ENCODE measurements at regions not wholly inside any gene's neighbourhood (a gene's known extent, or its start where the extent isn't known, plus 50 kb on each side); places are given as distances from the start of the nearest gene placed in this dataset.
A peak's percentile ranks its signal among the peaks of the same experiment; 100 is the strongest.
"Not testable (repeated sequence)": the region's sequence is repeated elsewhere in the genome, so short reads cannot be mapped to it uniquely, and the experiment has no call there.

DNA sequence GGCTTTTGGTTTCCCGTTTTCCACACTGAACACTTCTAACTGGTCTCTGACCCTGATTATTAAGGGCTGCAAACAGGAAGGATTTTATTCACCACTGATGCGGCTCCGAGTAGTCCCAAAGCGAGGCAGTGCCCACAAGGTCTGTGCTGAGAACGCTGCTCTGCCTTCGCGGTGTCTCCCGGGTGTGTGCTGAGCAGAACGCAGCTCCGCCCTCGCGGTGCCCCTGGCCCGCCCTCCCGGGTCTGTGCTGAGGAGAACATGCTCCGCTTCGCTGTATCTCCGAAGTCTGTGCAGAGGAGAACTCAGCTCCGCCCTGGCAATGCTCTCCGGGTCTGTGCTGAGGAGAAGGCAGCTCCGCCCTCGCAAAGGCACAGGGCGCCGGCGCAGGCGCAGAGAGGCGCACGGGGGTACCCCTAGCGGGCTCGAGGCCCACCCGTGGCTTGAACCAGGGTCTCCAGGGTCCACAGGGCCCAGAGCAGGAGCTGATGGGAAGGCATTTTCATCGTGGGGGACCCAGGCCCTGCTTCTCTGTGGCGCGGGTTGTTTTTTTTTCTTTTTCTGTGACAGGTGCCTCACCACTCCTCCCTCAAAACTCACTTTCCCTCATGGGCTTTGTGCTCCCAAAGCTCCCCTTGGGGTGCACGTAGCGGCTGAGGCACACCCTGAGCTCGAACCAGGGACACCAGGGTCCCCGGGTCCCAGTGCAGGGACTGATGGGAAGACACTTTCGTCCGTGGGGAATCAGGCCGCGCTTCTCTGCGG, 167.7 kb upstream of the ZNG1F start:
- peak overlapping the region; percentile 46 for H3K4me2 ChIP-seq (ENCODE audit: low read length)
- not testable (repeated sequence) for H2AFZ ChIP-seq (ENCODE audit: low read depth, low read length); H3K36me3 Mint-ChIP-seq (ENCODE audit: low read depth, unreplicated experiment); H3K9me3 ChIP-seq (ENCODE audit: insufficient read depth, low read depth, low read length); H4K20me1 ChIP-seq (ENCODE audit: insufficient read depth, low read length); FAIRE-seq; H3K9ac ChIP-seq (ENCODE audit: low read length); H3K79me2 ChIP-seq (ENCODE audit: insufficient read depth, low read length); H3K4me1 ChIP-seq (ENCODE audit: insufficient read depth, low read length); H3K4me1 Mint-ChIP-seq (ENCODE audit: low read depth, unreplicated experiment); H3K27ac ChIP-seq (ENCODE audit: low read depth, low read length); H3K4me3 ChIP-seq (ENCODE audit: insufficient read depth, low read depth, low read length); H3K4me3 Mint-ChIP-seq (ENCODE audit: unreplicated experiment); H3K27me3 Mint-ChIP-seq (ENCODE audit: low read depth, unreplicated experiment); H3K27me3 ChIP-seq (ENCODE audit: insufficient read depth, low read length); H3K9me3 Mint-ChIP-seq (ENCODE audit: unreplicated experiment); H3K27ac Mint-ChIP-seq (ENCODE audit: unreplicated experiment); H3K36me3 ChIP-seq (ENCODE audit: insufficient read depth, low read length)
- peak; percentile 41 for DNase-seq (ENCODE audit: low read depth)

DNA sequence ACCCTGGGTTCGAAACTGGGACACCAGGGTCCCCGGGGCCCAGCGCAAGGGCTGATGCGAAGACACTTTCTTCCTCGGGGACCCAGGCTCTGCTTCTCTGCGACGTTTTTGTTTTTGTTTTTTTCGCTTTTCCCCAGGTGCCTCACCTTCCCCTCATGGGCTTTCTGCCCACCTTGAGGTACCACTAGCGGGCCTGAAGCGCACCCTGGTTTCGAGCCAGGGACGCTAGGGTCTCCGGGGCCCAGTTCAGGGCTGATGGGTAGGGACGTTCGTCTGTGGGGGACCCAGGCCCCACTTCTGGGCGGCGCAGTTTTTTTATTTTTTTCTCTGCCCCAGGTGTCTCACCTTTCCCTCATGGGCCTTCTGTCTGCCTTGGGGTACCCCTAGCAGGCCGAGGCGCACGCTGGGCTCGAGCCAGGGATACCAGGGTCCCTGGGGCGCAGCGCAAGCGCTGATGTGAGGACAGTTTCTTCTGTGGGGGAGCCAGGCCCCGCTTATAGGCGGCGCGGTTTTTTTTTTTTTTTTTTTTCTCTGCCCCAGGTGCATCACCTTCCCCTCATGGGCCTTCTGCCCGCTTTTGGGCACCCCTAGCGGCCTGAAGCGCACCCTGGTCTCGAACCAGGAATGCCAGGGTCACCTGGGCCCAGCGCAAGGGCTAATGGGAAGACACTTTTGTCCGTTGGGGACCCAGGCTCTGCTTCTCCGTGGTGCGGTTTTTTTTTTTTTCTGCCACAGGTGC, 166.8 kb upstream of the ZNG1F start:
- H3K36me3 Mint-ChIP-seq (ENCODE audit: low read depth, unreplicated experiment); H3K9me3 Mint-ChIP-seq (ENCODE audit: unreplicated experiment); H3K4me1 ChIP-seq (ENCODE audit: insufficient read depth, low read length); H3K27ac Mint-ChIP-seq (ENCODE audit: unreplicated experiment); H3K4me3 ChIP-seq (ENCODE audit: insufficient read depth, low read depth, low read length); H3K27me3 ChIP-seq (ENCODE audit: insufficient read depth, low read length); H3K4me2 ChIP-seq (ENCODE audit: low read length); FAIRE-seq; H3K4me3 Mint-ChIP-seq (ENCODE audit: unreplicated experiment); H3K9ac ChIP-seq (ENCODE audit: low read length); H2AFZ ChIP-seq (ENCODE audit: low read depth, low read length); H3K27ac ChIP-seq (ENCODE audit: low read depth, low read length); H3K4me1 Mint-ChIP-seq (ENCODE audit: low read depth, unreplicated experiment); DNase-seq (ENCODE audit: low read depth); H3K27me3 Mint-ChIP-seq (ENCODE audit: low read depth, unreplicated experiment); H3K36me3 ChIP-seq (ENCODE audit: insufficient read depth, low read length); H3K9me3 ChIP-seq (ENCODE audit: insufficient read depth, low read depth, low read length); H4K20me1 ChIP-seq (ENCODE audit: insufficient read depth, low read length); H3K79me2 ChIP-seq (ENCODE audit: insufficient read depth, low read length): not testable (repeated sequence)

DNA sequence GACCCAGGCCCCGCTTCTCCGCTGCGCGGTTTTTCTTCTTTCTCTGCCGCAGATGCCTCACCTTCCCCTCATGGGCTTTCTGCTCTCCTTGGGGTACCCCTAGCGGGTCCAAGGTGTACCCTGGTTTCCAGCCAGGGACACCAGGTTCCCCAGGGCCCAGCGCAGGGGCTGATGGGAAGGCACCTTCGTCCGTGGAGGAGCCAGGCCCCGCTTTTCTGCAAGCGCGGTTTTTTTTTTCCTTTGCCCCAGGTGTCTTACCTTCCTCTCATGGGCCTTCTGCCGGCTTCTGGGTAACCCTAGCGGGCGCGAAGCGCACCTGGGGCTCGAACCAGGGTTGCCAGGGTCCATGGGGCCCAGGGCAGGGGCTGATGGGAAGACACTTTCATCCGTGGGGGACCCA, 165.9 kb upstream of the ZNG1F start:
- H4K20me1 ChIP-seq (ENCODE audit: insufficient read depth, low read length); H3K4me3 Mint-ChIP-seq (ENCODE audit: unreplicated experiment); H3K4me2 ChIP-seq (ENCODE audit: low read length); H3K27ac ChIP-seq (ENCODE audit: low read depth, low read length); H3K27ac Mint-ChIP-seq (ENCODE audit: unreplicated experiment); H3K9me3 ChIP-seq (ENCODE audit: insufficient read depth, low read depth, low read length); H3K36me3 ChIP-seq (ENCODE audit: insufficient read depth, low read length); H3K27me3 ChIP-seq (ENCODE audit: insufficient read depth, low read length); H3K79me2 ChIP-seq (ENCODE audit: insufficient read depth, low read length); H2AFZ ChIP-seq (ENCODE audit: low read depth, low read length); FAIRE-seq; H3K4me3 ChIP-seq (ENCODE audit: insufficient read depth, low read depth, low read length); H3K27me3 Mint-ChIP-seq (ENCODE audit: low read depth, unreplicated experiment); H3K9me3 Mint-ChIP-seq (ENCODE audit: unreplicated experiment); DNase-seq (ENCODE audit: low read depth); H3K4me1 ChIP-seq (ENCODE audit: insufficient read depth, low read length); H3K36me3 Mint-ChIP-seq (ENCODE audit: low read depth, unreplicated experiment); H3K9ac ChIP-seq (ENCODE audit: low read length); H3K4me1 Mint-ChIP-seq (ENCODE audit: low read depth, unreplicated experiment): not testable (repeated sequence)

DNA sequence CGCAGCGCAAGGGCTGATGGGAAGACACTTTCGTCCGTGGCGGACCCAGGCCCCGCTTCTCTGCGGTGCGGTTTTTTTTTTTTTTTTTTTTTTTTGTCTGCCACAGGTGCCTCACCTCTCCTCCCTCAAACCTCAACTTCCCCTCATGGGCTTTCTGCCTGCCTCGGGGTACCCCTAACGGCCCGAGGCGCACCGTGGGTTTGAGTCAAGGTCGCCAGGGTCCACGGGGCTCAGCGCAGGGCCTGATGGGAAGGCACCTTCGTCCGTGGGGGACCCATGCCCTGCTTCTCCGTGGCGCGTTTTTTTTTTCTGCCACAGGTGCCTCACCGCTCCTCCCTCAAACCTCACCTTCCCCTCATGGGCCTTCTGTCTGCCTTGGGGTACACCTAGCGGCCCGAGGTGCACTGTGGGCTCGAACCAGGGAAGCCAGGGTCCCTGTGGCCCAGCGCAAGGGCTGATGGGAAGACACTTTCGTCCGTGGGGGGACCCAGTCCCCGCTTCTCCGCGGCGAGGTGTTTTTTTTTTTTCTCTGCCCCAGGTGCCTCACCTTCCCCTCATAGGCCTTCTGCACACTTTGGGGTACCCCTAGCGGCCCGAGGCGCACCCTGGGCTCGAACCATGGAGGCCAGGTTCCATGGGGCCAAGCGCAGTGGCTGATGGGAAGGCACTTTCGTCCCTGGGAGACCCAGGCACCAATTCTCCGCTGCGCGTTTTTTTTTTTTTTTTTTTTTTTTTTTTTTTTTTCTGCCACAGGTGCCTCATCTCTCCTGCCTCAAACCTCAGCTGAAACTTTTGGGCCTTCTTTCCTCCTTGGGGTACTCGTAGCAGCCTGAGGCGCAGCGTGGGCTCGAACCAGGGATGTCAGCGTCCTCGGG, 165.2 kb upstream of the ZNG1F start:
- H3K4me1 Mint-ChIP-seq (ENCODE audit: low read depth, unreplicated experiment); H3K9me3 Mint-ChIP-seq (ENCODE audit: unreplicated experiment); H3K27me3 ChIP-seq (ENCODE audit: insufficient read depth, low read length); DNase-seq (ENCODE audit: low read depth); H3K4me3 Mint-ChIP-seq (ENCODE audit: unreplicated experiment); H2AFZ ChIP-seq (ENCODE audit: low read depth, low read length); H3K9me3 ChIP-seq (ENCODE audit: insufficient read depth, low read depth, low read length); H3K27ac ChIP-seq (ENCODE audit: low read depth, low read length); H3K4me2 ChIP-seq (ENCODE audit: low read length); H3K27ac Mint-ChIP-seq (ENCODE audit: unreplicated experiment); H3K36me3 Mint-ChIP-seq (ENCODE audit: low read depth, unreplicated experiment); H3K27me3 Mint-ChIP-seq (ENCODE audit: low read depth, unreplicated experiment); FAIRE-seq; H3K4me3 ChIP-seq (ENCODE audit: insufficient read depth, low read depth, low read length); H3K4me1 ChIP-seq (ENCODE audit: insufficient read depth, low read length); H4K20me1 ChIP-seq (ENCODE audit: insufficient read depth, low read length); H3K36me3 ChIP-seq (ENCODE audit: insufficient read depth, low read length); H3K9ac ChIP-seq (ENCODE audit: low read length); H3K79me2 ChIP-seq (ENCODE audit: insufficient read depth, low read length): not testable (repeated sequence)

DNA sequence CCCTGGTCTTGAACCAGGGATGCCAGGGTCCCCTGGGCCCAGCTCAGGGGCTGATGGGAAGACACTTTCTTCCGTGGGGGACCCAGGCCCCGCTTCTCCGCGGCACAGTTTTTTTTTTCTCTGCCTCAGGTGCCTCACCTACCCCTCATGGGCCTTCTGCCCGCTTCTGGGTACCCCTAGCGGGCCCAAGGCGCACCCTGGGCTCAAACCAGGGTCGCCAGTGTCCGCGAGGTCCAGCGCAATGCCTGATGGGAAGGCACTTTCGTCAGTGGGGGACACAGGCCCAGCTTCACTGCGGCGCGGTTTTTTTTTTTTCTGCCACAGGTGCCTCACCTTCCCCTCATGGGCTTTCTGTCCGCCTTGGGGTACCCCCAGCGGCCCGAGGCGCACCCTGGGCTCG, 163.9 kb upstream of the ZNG1F start:
- not testable (repeated sequence) for H3K4me2 ChIP-seq (ENCODE audit: low read length); H3K27ac Mint-ChIP-seq (ENCODE audit: unreplicated experiment); H3K9me3 Mint-ChIP-seq (ENCODE audit: unreplicated experiment); H3K36me3 ChIP-seq (ENCODE audit: insufficient read depth, low read length); H3K27me3 ChIP-seq (ENCODE audit: insufficient read depth, low read length); H3K9me3 ChIP-seq (ENCODE audit: insufficient read depth, low read depth, low read length); H3K4me3 ChIP-seq (ENCODE audit: insufficient read depth, low read depth, low read length); H3K36me3 Mint-ChIP-seq (ENCODE audit: low read depth, unreplicated experiment); H3K27ac ChIP-seq (ENCODE audit: low read depth, low read length); H3K27me3 Mint-ChIP-seq (ENCODE audit: low read depth, unreplicated experiment); H2AFZ ChIP-seq (ENCODE audit: low read depth, low read length); H4K20me1 ChIP-seq (ENCODE audit: insufficient read depth, low read length); H3K79me2 ChIP-seq (ENCODE audit: insufficient read depth, low read length); H3K4me1 Mint-ChIP-seq (ENCODE audit: low read depth, unreplicated experiment); DNase-seq (ENCODE audit: low read depth); H3K4me3 Mint-ChIP-seq (ENCODE audit: unreplicated experiment); H3K9ac ChIP-seq (ENCODE audit: low read length); H3K4me1 ChIP-seq (ENCODE audit: insufficient read depth, low read length); FAIRE-seq

Data from astrocyte (in vitro differentiated cells and primary cell).